ENCODE measurements at regions not wholly inside any gene's neighbourhood (a gene's known extent, or its start where the extent isn't known, plus 50 kb on each side); places are given as distances from the start of the nearest gene placed in this dataset.

DNA sequence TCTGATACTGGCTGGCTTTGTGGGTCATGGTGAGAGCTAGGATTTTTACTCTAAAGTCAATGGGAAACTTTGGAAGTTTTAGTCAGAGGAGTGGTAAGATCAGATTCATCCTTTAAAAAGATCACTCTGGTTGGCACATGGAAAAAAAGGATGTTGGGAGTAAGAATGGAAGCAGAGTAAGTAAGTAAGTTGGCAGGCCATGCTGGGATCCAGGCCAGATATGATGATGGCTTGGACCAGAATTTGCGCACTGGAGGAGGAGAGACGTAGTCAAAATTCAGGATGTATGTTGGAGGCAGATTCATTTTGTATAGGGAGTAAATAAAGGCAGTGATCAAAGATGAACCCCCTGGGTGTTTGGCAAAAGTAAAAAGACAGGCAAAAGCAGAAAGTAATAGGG lies 283.3 kb upstream of the THSD7B start:
- CTCF ChIA-PET = interaction anchor here (1.3 kb wide), 1 partner anchor 10 kb away, joined by 3 read pairs; no protein-coding TSS in a partner anchor
- no peak for DNase-seq (ENCODE audit: low read depth)
- POLR2A ChIA-PET = no interaction called here

DNA sequence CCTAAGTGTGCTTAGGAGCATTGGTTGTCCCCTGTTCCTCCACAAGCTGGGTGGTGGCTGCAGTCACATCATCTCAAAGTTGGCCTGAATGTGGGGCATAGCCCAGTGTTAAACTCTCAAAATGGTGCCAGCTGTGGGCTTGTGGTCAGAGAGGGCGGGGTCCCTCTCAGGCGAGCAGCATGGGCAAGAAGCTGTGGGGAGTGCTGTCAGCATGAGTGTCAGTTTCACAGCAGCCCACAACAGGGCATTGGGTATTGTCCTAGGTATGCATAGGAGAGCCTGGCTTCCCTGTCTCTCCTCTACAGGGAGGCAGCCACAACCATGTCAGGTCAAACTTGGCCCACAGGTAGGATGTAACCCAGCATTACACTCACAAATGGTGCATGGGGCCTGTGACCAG lies 285.6 kb upstream of the THSD7B start:
- ChIA-PET CTCF (no interaction called here), POLR2A (no interaction called here)
- H3K27me3 ChIP-seq (ENCODE audit: control insufficient read depth, insufficient read depth, low read length) = no peaks in the 10 kb centered on the region
- no peaks in the 10 kb centered on the region for H3K36me3 ChIP-seq (ENCODE audit: control insufficient read depth, insufficient read depth, low read length)
- DNase-seq (ENCODE audit: low read depth) = no peak
- H3K4me3 ChIP-seq (ENCODE audit: low read depth, low read length) = no peak overlapping the region
- TF ChIP-seq, protein P1, sequence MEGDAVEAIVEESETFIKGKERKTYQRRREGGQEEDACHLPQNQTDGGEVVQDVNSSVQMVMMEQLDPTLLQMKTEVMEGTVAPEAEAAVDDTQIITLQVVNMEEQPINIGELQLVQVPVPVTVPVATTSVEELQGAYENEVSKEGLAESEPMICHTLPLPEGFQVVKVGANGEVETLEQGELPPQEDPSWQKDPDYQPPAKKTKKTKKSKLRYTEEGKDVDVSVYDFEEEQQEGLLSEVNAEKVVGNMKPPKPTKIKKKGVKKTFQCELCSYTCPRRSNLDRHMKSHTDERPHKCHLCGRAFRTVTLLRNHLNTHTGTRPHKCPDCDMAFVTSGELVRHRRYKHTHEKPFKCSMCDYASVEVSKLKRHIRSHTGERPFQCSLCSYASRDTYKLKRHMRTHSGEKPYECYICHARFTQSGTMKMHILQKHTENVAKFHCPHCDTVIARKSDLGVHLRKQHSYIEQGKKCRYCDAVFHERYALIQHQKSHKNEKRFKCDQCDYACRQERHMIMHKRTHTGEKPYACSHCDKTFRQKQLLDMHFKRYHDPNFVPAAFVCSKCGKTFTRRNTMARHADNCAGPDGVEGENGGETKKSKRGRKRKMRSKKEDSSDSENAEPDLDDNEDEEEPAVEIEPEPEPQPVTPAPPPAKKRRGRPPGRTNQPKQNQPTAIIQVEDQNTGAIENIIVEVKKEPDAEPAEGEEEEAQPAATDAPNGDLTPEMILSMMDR (IDR thresholded peaks at IDR 0.05; ENCODE audit: insufficient read depth, low read depth, low read length) = no peak

More for the DNA sequence above, 283.3 kb upstream of the THSD7B start:
- no peak overlapping the region for H3K4me3 ChIP-seq (ENCODE audit: low read depth, low read length)
- no peaks in the 10 kb centered on the region for H3K36me3 ChIP-seq (ENCODE audit: control insufficient read depth, insufficient read depth, low read length)
- TF ChIP-seq, protein P1 (IDR thresholded peaks at IDR 0.05; ENCODE audit: insufficient read depth, low read depth, low read length) = no peak
- no peaks in the 10 kb centered on the region for H3K27me3 ChIP-seq (ENCODE audit: control insufficient read depth, insufficient read depth, low read length)

DNA sequence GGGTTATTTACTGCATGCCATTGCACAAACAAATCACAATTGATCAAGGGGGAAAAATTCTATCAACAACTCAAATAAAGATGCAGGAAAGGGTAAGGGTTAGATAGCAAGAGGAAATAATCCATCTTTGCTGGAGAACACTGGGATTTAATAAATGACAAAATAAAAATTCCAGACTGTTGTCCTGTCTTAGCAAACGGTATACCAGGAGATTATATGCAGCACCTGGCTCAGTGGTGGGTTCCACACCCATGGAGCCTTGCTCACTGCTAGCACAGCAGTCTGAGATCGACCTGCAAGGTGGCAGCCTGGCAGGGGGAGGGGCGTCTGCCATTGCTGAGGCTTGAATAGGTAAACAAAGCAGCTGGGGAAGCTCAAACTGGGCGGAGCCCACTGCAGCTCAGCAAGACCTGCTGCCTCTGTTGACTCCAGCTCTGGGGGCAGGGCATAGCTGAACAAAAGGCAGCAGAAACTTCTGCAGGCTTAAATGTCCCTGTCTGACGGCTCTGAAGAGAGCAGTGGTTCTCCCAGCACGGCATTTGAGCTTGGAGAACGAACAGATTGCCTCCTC lies 296.5 kb upstream of the THSD7B start:
- DNase-seq (ENCODE audit: low read depth) = no peak
- ChIA-PET CTCF (no interaction called here), POLR2A (no interaction called here)
- TF ChIP-seq, protein P1 (IDR thresholded peaks at IDR 0.05; ENCODE audit: insufficient read depth, low read depth, low read length) = no peak
- no peak overlapping the region for H3K4me3 ChIP-seq (ENCODE audit: low read depth, low read length)
- H3K36me3 ChIP-seq (ENCODE audit: control insufficient read depth, insufficient read depth, low read length) = no peaks in the 10 kb centered on the region
- H3K27me3 ChIP-seq (ENCODE audit: control insufficient read depth, insufficient read depth, low read length) = no peaks in the 10 kb centered on the region

DNA sequence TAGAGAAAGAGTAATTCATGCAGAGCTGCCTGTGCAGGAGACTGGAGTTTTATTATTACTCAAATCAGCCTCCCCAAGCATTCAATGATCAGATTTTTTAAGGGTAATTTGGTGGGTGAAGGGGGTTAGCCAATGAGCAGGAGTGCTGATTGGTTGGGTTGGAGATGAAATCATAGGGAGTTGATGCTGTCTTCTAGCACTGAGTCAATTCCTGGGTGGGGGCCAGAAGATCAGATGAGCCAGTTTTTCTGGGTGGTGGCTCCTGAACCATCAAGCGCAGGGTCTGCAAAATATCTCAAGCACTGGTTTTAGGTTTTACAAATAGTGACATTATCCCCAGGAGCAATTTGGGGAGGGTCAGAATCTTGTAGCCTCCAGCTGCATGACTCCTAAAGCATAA lies 312.8 kb upstream of the THSD7B start:
- POLR2A ChIA-PET = no interaction called here
- TF ChIP-seq, protein P1 (IDR thresholded peaks at IDR 0.05; ENCODE audit: insufficient read depth, low read depth, low read length) = no peak
- DNase-seq (ENCODE audit: low read depth) = no peak
- Histone ChIP-seq H3K36me3 (ENCODE audit: control insufficient read depth, insufficient read depth, low read length) (no peaks in the 10 kb centered on the region), H3K27me3 (ENCODE audit: control insufficient read depth, insufficient read depth, low read length) (no peaks in the 10 kb centered on the region), H3K4me3 (ENCODE audit: low read depth, low read length) (no peak overlapping the region)
- CTCF ChIA-PET = no interaction called here

DNA sequence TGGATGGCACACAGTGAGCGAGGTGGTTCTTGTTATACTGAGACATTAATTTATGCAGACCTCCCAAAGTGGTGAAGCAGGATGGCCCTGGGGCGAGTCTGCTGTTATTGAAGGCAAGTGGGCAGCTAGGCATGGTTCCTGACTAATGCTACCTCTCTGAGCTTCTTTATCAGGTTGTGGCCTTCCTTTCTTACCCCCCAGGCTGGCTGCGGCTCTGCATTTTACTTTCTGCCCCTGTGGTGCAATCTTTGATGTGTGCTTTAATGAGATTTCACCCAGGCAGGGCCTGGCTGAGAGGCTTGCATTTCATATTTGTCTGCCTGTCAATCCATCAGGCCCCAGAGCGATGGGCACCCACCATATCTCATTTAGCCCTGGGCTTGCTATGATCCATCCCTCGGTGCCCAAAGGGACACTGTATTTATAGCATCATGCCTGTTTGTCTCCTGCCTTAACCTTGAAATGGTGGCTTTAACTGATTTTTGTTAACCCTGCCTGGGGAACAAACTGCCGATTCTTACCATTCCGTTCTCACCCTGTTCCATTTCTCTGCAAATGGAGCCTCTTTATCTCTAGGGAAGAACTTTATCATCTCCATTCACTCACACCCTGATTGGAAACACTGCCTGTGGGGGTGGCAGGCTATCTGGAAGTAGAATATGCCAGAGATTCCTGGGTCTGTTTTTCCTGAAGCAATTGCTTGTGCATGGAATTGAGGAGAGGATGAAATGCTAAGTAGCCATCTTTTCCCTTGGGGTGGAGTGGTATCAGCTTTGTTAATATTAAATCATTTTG lies 316.2 kb upstream of the THSD7B start:
- TF ChIP-seq, protein P1 (IDR thresholded peaks at IDR 0.05; ENCODE audit: insufficient read depth, low read depth, low read length) = no peak
- H3K36me3 ChIP-seq (ENCODE audit: control insufficient read depth, insufficient read depth, low read length) = no peaks in the 10 kb centered on the region
- ChIA-PET POLR2A (no interaction called here), CTCF (no interaction called here)
- no peaks in the 10 kb centered on the region for H3K27me3 ChIP-seq (ENCODE audit: control insufficient read depth, insufficient read depth, low read length)
- DNase-seq (ENCODE audit: low read depth) = no peak
- no peak overlapping the region for H3K4me3 ChIP-seq (ENCODE audit: low read depth, low read length)
